IMR-90 (cell line): ENCODE measurements at regions not wholly inside any gene's neighbourhood (a gene's known extent, or its start where the extent isn't known, plus 50 kb on each side); places are given as distances from the start of the nearest gene placed in this dataset.

Source experiments
- ATAC-seq: fragments of 200-7000 bp; cut with Tn5 transposase; 2 replicates; pipeline ENCODE4 v1.9.1; 2020; ENCODE audit warnings: low read depth, mild to moderate bottlenecking, moderate library complexity
- BruUV-seq: library from RNA; stranded (reverse); fragments of 400-500 nt; replicated peaks from 2 replicates; lab custom pipeline; 2021; lab: Mats Ljungman, UMichigan
- CTCF ChIA-PET: fragments of 300-600 bp; formaldehyde crosslinking; extraction: SDS; loops from one replicate; lab custom pipeline; 2021; ENCODE audit warnings: antibody characterized with exemption; lab: Yijun Ruan, JAX
- POLR2A ChIA-PET: fragments of 300-600 bp; sonication (Branson Sonifier 250); formaldehyde crosslinking; loops from one replicate; lab custom pipeline; 2022; ENCODE audit warnings: antibody characterized with exemption; ENCODE audit not compliant: unreplicated experiment; lab: Charles Lee
- DNase-seq: peaks from one replicate; pipeline ENCODE4 v3.0.0; 2013
- H2AFZ ChIP-seq: replicated peaks from 2 replicates; pipeline ENCODE3; 2013; ENCODE audit warnings: low read length, mild to moderate bottlenecking; ENCODE audit not compliant: poor library complexity
- H2AK5ac ChIP-seq: 2 replicates; pipeline ENCODE4 v1.6.1; 2013; ENCODE audit warnings: low read depth, low read length, inconsistent platforms
- H2AK9ac ChIP-seq: replicated peaks from 2 replicates; pipeline ENCODE3; 2013; ENCODE audit warnings: mild to moderate bottlenecking, low read depth, low read length, moderate library complexity; ENCODE audit not compliant: poor library complexity
- H2BK120ac ChIP-seq: 2 replicates; pipeline ENCODE4 v1.6.1; 2013; ENCODE audit warnings: low read depth, low read length, inconsistent platforms
- H2BK15ac ChIP-seq: 3 replicates; pipeline ENCODE4 v1.6.1; 2013; ENCODE audit warnings: low read depth, low read length, inconsistent platforms
- H2BK20ac ChIP-seq: 2 replicates; pipeline ENCODE4 v1.6.1; 2013; ENCODE audit warnings: low read depth, mild to moderate bottlenecking, inconsistent platforms, low read length, moderate library complexity
- H2BK5ac ChIP-seq: 2 replicates; pipeline ENCODE4 v1.6.1; 2013; ENCODE audit warnings: mild to moderate bottlenecking, low read depth, low read length, inconsistent platforms; ENCODE audit not compliant: poor library complexity, severe bottlenecking
- H3K14ac ChIP-seq: replicated peaks from 2 replicates; pipeline ENCODE4 v1.6.1; 2013; ENCODE audit warnings: low read depth, low read length, inconsistent platforms
- H3K18ac ChIP-seq: 2 replicates; pipeline ENCODE4 v1.6.1; 2013; ENCODE audit warnings: low read depth, low read length, control low read depth
- H3K23ac ChIP-seq: 2 replicates; pipeline ENCODE4 v1.6.1; 2013; ENCODE audit warnings: low read depth, low read length, inconsistent platforms
- H3K27ac ChIP-seq: 2 replicates; pipeline ENCODE4 v1.5.1; 2013; ENCODE audit warnings: mild to moderate bottlenecking, control low read depth, low read length; ENCODE audit not compliant: insufficient read depth
- H3K27me3 ChIP-seq: 2 replicates; pipeline ENCODE4 v1.6.1; 2013; ENCODE audit warnings: low read length; ENCODE audit not compliant: control insufficient read depth, insufficient read depth
- H3K36me3 ChIP-seq: 2 replicates; pipeline ENCODE4 v1.6.1; 2013; ENCODE audit warnings: low read length, mixed read lengths; ENCODE audit not compliant: control insufficient read depth, insufficient read depth
- H3K4ac ChIP-seq: 2 replicates; pipeline ENCODE4 v1.6.1; 2013; ENCODE audit warnings: low read depth, low read length, inconsistent platforms
- H3K4me1 ChIP-seq: 2 replicates; pipeline ENCODE4 v1.6.1; 2013; ENCODE audit warnings: low read length, mixed read lengths; ENCODE audit not compliant: control insufficient read depth, insufficient read depth
- H3K4me2 ChIP-seq: 2 replicates; pipeline ENCODE4 v1.6.1; 2013; ENCODE audit warnings: low read depth, mild to moderate bottlenecking, control low read depth, low read length, moderate library complexity
- H3K4me3 ChIP-seq: 2 replicates; pipeline ENCODE4 v1.5.1; 2013; ENCODE audit warnings: low read depth, mild to moderate bottlenecking, control low read depth, low read length, moderate library complexity; ENCODE audit not compliant: insufficient read depth
- H3K56ac ChIP-seq: 2 replicates; pipeline ENCODE4 v1.6.1; 2013; ENCODE audit warnings: low read length, inconsistent platforms; ENCODE audit not compliant: insufficient read depth; ENCODE audit errors: extremely low read depth
- H3K79me1 ChIP-seq, 2 experiments: 2 replicates each; pipeline ENCODE4 v1.6.1; 2013; ENCODE audit warnings: low read length in 2 of 2, inconsistent platforms in 1 of 2, low read depth in 1 of 2
- H3K9ac ChIP-seq: 2 replicates; pipeline ENCODE4 v1.6.1; 2013; ENCODE audit warnings: low read depth, low read length, control low read depth
- H3K9me1 ChIP-seq: 2 replicates; pipeline ENCODE4 v1.6.1; 2013; ENCODE audit warnings: low read length, inconsistent platforms; ENCODE audit not compliant: insufficient read depth
- H3K9me3 ChIP-seq: 2 replicates; pipeline ENCODE4 v1.6.1; 2013; ENCODE audit warnings: low read length; ENCODE audit not compliant: control insufficient read depth, insufficient read depth
- H4K20me1 ChIP-seq: 2 replicates; pipeline ENCODE4 v1.6.1; 2013; ENCODE audit warnings: low read length, inconsistent platforms; ENCODE audit not compliant: insufficient read depth
- H4K5ac ChIP-seq: 2 replicates; pipeline ENCODE4 v1.6.1; 2013; ENCODE audit warnings: mild to moderate bottlenecking, low read depth, low read length, control low read depth
- H4K8ac ChIP-seq, 2 experiments: 2 replicates each; pipeline ENCODE4 v1.6.1; 2013; ENCODE audit warnings: low read depth in 2 of 2, low read length in 2 of 2, control low read depth in 1 of 2, inconsistent platforms in 1 of 2
- H4K91ac ChIP-seq: 2 replicates; pipeline ENCODE4 v1.6.1; 2013; ENCODE audit warnings: low read depth, low read length, inconsistent platforms; ENCODE audit not compliant: insufficient read depth
- FOS ChIP-seq: fragments of 150-350 bp; IDR thresholded peaks from 2 replicates; pipeline ENCODE4 v1.6.1; 2016; ENCODE audit warnings: low read depth, low read length
- POLR2A ChIP-seq: IDR thresholded peaks from 2 replicates; pipeline ENCODE4 v1.6.1; 2012; ENCODE audit warnings: mild to moderate bottlenecking, low read depth, low read length
- RAD21 ChIP-seq: IDR thresholded peaks from 2 replicates; pipeline ENCODE4 v1.6.1; 2012; ENCODE audit warnings: low read length, improper control_type of control experiment
- WGBS, 2 experiments: methylation state at CpG; one replicate each; pipeline versions ENCODE4 v1.1.5 to v1.1.7; 2013; ENCODE audit warnings: missing lambda C conversion rate in 2 of 2; ENCODE audit not compliant: insufficient read length in 1 of 2; ENCODE audit errors: extremely low coverage in 2 of 2; 5-methylcytosine and 5-hydroxymethylcytosine counted together
- dilution Hi-C: fragments of 300-500 bp; cut with HindIII; formaldehyde crosslinking; loops from one replicate; pipeline ENCODE4 v1.14.3; 2018; ENCODE audit warnings: low sequenced_read_pairs; ENCODE audit not compliant: unreplicated experiment
- in situ Hi-C: fragments of 300-500 bp; cut with MboI; formaldehyde crosslinking; loops from 3 replicates; pipeline ENCODE4 v1.14.3; 2019; ENCODE audit warnings: low sequenced_read_pairs, inconsistent platforms, mixed read lengths
- intact Hi-C: fragments of 100-400 bp; cut with micrococcal nuclease; formaldehyde crosslinking; loops from 2 replicates; pipeline ENCODE4 v1.10.0; 2022
- TF ChIP-seq, protein P1 (sequence below): fragments of 150-350 bp; IDR thresholded peaks from 2 replicates; pipeline ENCODE4 v1.6.1; 2017; ENCODE audit warnings: mild to moderate bottlenecking, antibody characterized with exemption, low read length, low read depth

DNA sequence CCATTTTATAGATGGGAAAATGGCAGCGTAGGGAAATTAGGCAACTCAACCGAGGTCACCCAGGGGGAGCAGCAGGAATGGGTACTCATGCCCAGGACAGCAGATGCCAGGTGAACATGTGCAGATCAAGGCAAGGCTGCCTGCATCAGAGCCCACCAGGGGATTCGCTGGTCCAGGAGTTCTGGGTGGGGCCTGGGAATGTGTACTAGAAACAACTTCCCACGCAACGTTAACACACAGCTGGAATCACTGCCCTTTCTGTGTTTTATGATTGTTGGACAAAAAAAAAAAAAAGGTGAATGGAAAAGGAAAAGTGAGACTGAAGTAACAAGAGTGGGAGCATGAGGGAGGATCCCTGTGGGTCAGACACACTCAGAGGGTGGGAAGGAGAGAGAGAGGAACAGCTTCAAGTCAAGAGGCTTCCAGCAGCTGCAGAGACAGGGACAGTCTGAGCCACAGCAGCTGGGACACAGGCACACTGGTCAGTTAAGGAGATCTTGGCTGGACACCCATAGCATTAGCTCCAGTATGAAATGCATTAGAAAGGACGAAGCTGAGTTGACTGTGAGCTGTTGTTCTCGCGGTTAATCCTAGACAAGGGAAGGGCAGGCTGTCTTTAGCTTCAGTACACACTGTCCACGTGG is 187.9 kb upstream of the INHBA start:
- H3K9me3 ChIP-seq = no peaks in the 10 kb centered on the region
- no peak for ATAC-seq

More for the DNA sequence above, 187.9 kb upstream of the INHBA start:
- H3K23ac ChIP-seq = peak overlapping the region; percentile 67; the same call in 1 of the 2 replicates
- WGBS, 2 experiments = 84% methylated on average over 4 of the region's 9 CpGs; no CpG with 5 or more reads in 1 of the 2 experiments
- intact Hi-C loops (no loop called here), dilution Hi-C loops (no loop called here), in situ Hi-C loops (no loop called here)
- H3K14ac ChIP-seq = peak overlapping the region; percentile 74
- peak overlapping the region; percentile 8; the same call in 1 of the 2 replicates for H3K56ac ChIP-seq
- H2AFZ ChIP-seq = peak overlapping the region; percentile 79
- peak overlapping the region; percentile 75; the same call in 2 of the 3 replicates for H2BK15ac ChIP-seq
- no peaks in the 10 kb centered on the region for H3K27me3 ChIP-seq
- H3K27ac ChIP-seq = no peak overlapping the region
- no peak overlapping the region for H3K9ac ChIP-seq
- POLR2A ChIA-PET = interaction anchor here (0.7 kb wide), 1 partner anchor 26 kb away, joined by 3 read pairs; no protein-coding TSS in a partner anchor
- DNase-seq = no peak
- peaks cover 0 to 19% of the 10 kb centered on the region in 2 experiments; a peak in 1 of 4 replicates for H3K79me1 ChIP-seq
- peaks cover 33% of the 10 kb centered on the region for H3K4me1 ChIP-seq
- H2BK120ac ChIP-seq = peak overlapping the region; percentile 92
- H3K9me1 ChIP-seq = peaks cover 19% of the 10 kb centered on the region
- peak overlapping the region; percentile 88 for H2AK5ac ChIP-seq
- H4K5ac ChIP-seq = peak overlapping the region; percentile 22
- CTCF ChIA-PET = no interaction called here
- H3K4me2 ChIP-seq = no peak overlapping the region
- H4K8ac ChIP-seq = peak overlapping the region; percentile 51 to 57
- peak overlapping the region; percentile 54 for H4K91ac ChIP-seq
- no TSS peak for BruUV-seq
- no peaks in the 10 kb centered on the region for H3K36me3 ChIP-seq
- H3K4me3 ChIP-seq = no peak overlapping the region
- peak overlapping the region; percentile 92 for H3K18ac ChIP-seq
- no peaks in the 10 kb centered on the region for H4K20me1 ChIP-seq
- H2BK5ac ChIP-seq = no peak overlapping the region
- TF ChIP-seq POLR2A = no peak
- TF ChIP-seq RAD21 = no peak
- TF ChIP-seq, protein P1, sequence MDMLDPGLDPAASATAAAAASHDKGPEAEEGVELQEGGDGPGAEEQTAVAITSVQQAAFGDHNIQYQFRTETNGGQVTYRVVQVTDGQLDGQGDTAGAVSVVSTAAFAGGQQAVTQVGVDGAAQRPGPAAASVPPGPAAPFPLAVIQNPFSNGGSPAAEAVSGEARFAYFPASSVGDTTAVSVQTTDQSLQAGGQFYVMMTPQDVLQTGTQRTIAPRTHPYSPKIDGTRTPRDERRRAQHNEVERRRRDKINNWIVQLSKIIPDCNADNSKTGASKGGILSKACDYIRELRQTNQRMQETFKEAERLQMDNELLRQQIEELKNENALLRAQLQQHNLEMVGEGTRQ = no peak
- TF ChIP-seq FOS = no peak
- peak overlapping the region; percentile 47 for H3K4ac ChIP-seq
- peak overlapping the region; percentile 77 for H2BK20ac ChIP-seq
- H2AK9ac ChIP-seq = peak overlapping the region; percentile 62
